Caco-2 (cell line): ENCODE measurements at regions not wholly inside any gene's neighbourhood (a gene's known extent, or its start where the extent isn't known, plus 50 kb on each side); places are given as distances from the start of the nearest gene placed in this dataset.

Experiments used
- BruUV-seq: library from RNA; stranded (reverse); fragments of 400-500 nt; replicated peaks from 2 replicates; lab custom pipeline; 2021; lab: Mats Ljungman, UMichigan
- CTCF ChIA-PET: fragments of 300-600 bp; sonication (Branson Sonifier 250); formaldehyde crosslinking; loops from one replicate; lab custom pipeline; 2022; ENCODE audit warnings: antibody characterized with exemption; lab: Charles Lee
- POLR2A ChIA-PET: fragments of 300-600 bp; sonication (Branson Sonifier 250); formaldehyde crosslinking; loops from one replicate; lab custom pipeline; 2022; ENCODE audit warnings: antibody characterized with exemption; lab: Charles Lee
- DNase-seq, 2 experiments: peaks; one replicate each; pipeline versions ENCODE4 v3.0.0 to v3.0.0-alpha.2; 2020 to 2022
- H3K27me3 ChIP-seq: replicated peaks from 2 replicates; pipeline ENCODE4 v1.6.0; 2011; ENCODE audit warnings: low read length; ENCODE audit not compliant: control insufficient read depth, insufficient read depth
- H3K36me3 ChIP-seq: 2 replicates; pipeline ENCODE4 v1.5.1; 2011; ENCODE audit warnings: low read length; ENCODE audit not compliant: control insufficient read depth, insufficient read depth
- H3K4me1 ChIP-seq: fragments of 250-450 bp; sonication (Bioruptor Pico); 2 replicates; pipeline ENCODE4 v1.5.1; 2020; ENCODE audit warnings: mild to moderate bottlenecking
- H3K4me3 ChIP-seq: 2 replicates; pipeline ENCODE4 v1.5.1; 2011; ENCODE audit warnings: low read depth, mild to moderate bottlenecking, control low read depth, low read length
- H3K9me3 ChIP-seq: fragments of 250-450 bp; sonication (Bioruptor Pico); 2 replicates; pipeline ENCODE4 v1.5.1; 2020; ENCODE audit warnings: mild to moderate bottlenecking, moderate library complexity
- H3K27ac Mint-ChIP-seq: one replicate; pipeline ENCODE4 v1.8.0; 2022; ENCODE audit warnings: mixed read lengths; ENCODE audit not compliant: unreplicated experiment
- H3K27me3 Mint-ChIP-seq: one replicate; pipeline ENCODE4 v1.8.0; 2022; ENCODE audit warnings: mixed read lengths; ENCODE audit not compliant: insufficient read depth, unreplicated experiment
- H3K36me3 Mint-ChIP-seq: one replicate; pipeline ENCODE4 v1.8.0; 2022; ENCODE audit warnings: mild to moderate bottlenecking, mixed read lengths; ENCODE audit not compliant: insufficient read depth, unreplicated experiment
- H3K4me1 Mint-ChIP-seq: one replicate; pipeline ENCODE4 v1.8.0; 2022; ENCODE audit warnings: low read depth, mixed read lengths; ENCODE audit not compliant: unreplicated experiment
- H3K4me3 Mint-ChIP-seq: one replicate; pipeline ENCODE4 v1.8.0; 2022; ENCODE audit warnings: mild to moderate bottlenecking, moderate library complexity, mixed read lengths; ENCODE audit not compliant: unreplicated experiment
- H3K9me3 Mint-ChIP-seq: one replicate; pipeline ENCODE4 v1.8.0; 2022; ENCODE audit warnings: mixed read lengths; ENCODE audit not compliant: unreplicated experiment
- CTCF ChIP-seq, 2 experiments: fragments of 200-600 bp in 1 of 2; IDR thresholded peaks; 1 replicate in 1 of 2; 2 replicates in 1 of 2; pipeline versions ENCODE4 v1.5.1 to v1.8.0; 2011 to 2022; ENCODE audit warnings: antibody characterized with exemption in 1 of 2, control low read depth in 1 of 2, inconsistent platforms in 1 of 2, low read depth in 1 of 2, low read length in 1 of 2, mild to moderate bottlenecking in 1 of 2, moderate library complexity in 1 of 2; ENCODE audit not compliant: insufficient read depth in 1 of 2, severe bottlenecking in 1 of 2, unreplicated experiment in 1 of 2
- intact Hi-C: fragments of 100-400 bp; cut with micrococcal nuclease; formaldehyde crosslinking; loops from one replicate; pipeline ENCODE4 v1.10.0; 2022; ENCODE audit not compliant: unreplicated experiment

- POLR2A ChIA-PET = no interaction called here
Observed at GRCh38 chr9:91062281-91062680, 260.7 kb downstream of the SYK start.

DNA sequence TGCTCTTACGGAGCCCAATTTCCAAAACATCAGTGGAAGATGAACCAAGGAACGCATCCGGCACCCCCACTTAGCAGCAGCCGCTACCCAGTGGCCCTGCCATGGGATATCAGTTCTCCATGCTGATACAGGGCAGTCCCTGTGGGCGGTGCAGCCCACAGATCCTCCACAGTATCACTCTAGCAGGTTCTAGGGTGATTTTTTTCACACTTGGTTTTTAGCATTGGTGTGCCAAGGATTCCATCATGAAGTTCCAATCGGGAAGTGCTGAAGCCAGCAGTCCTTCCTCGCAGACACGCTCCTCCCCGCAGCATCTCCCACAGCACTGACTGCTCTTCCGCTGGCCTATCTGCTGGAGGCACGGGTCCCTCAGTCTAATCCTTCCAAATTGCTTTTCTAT, 261.9 kb downstream of the SYK start:
- no peaks in the 10 kb centered on the region for H3K36me3 Mint-ChIP-seq
- no peak overlapping the region for H3K4me3 ChIP-seq
- H3K9me3 Mint-ChIP-seq = no peaks in the 10 kb centered on the region
- H3K27me3 Mint-ChIP-seq = no peaks in the 10 kb centered on the region
- no peak overlapping the region for H3K4me3 Mint-ChIP-seq
- no TSS peak for BruUV-seq
- no peak for DNase-seq
- H3K9me3 ChIP-seq = no peaks in the 10 kb centered on the region
- ChIA-PET POLR2A (no interaction called here), CTCF (no interaction called here)
- no peaks in the 10 kb centered on the region for H3K27me3 ChIP-seq
- intact Hi-C loops = no loop called here
- no peaks in the 10 kb centered on the region for H3K36me3 ChIP-seq
- no peak overlapping the region for H3K27ac Mint-ChIP-seq
- no peaks in the 10 kb centered on the region for H3K4me1 Mint-ChIP-seq
- H3K4me1 ChIP-seq = no peaks in the 10 kb centered on the region
- TF ChIP-seq CTCF (IDR thresholded peaks at IDR 0.05; ENCODE audit: insufficient read depth in 1 of 2, low read depth in 1 of 2, low read length in 1 of 2, severe bottlenecking in 1 of 2, unreplicated experiment in 1 of 2) = no peak

More at GRCh38 chr9:91062281-91062680, 260.7 kb downstream of the SYK start:
- Mint-ChIP-seq H3K4me3 (no peak overlapping the region), H3K36me3 (no peaks in the 10 kb centered on the region), H3K4me1 (no peaks in the 10 kb centered on the region), H3K9me3 (no peaks in the 10 kb centered on the region), H3K27ac (no peak overlapping the region), H3K27me3 (no peaks in the 10 kb centered on the region)
- no peak for DNase-seq
- BruUV-seq = no TSS peak
- no peaks in the 10 kb centered on the region for H3K9me3 ChIP-seq
- H3K27me3 ChIP-seq = no peaks in the 10 kb centered on the region
- intact Hi-C loops = no loop called here
- no peak overlapping the region for H3K4me3 ChIP-seq
- no peaks in the 10 kb centered on the region for H3K4me1 ChIP-seq
- no peaks in the 10 kb centered on the region for H3K36me3 ChIP-seq
- TF ChIP-seq CTCF (IDR thresholded peaks at IDR 0.05; ENCODE audit: insufficient read depth in 1 of 2, low read depth in 1 of 2, low read length in 1 of 2, severe bottlenecking in 1 of 2, unreplicated experiment in 1 of 2) = no peak
- CTCF ChIA-PET = no interaction called here

GRCh38 chr9:91065231-91066041, 263.8 kb downstream of the SYK start:
- Mint-ChIP-seq H3K4me3 (no peak overlapping the region), H3K27ac (no peak overlapping the region), H3K36me3 (no peaks in the 10 kb centered on the region), H3K9me3 (no peaks in the 10 kb centered on the region), H3K27me3 (no peaks in the 10 kb centered on the region), H3K4me1 (no peaks in the 10 kb centered on the region)
- H3K9me3 ChIP-seq = no peaks in the 10 kb centered on the region
- no TSS peak for BruUV-seq
- intact Hi-C loops = no loop called here
- H3K4me3 ChIP-seq = no peak overlapping the region
- CTCF ChIA-PET = no interaction called here
- no peaks in the 10 kb centered on the region for H3K36me3 ChIP-seq
- no peak for DNase-seq
- TF ChIP-seq CTCF (IDR thresholded peaks at IDR 0.05; ENCODE audit: insufficient read depth in 1 of 2, low read depth in 1 of 2, low read length in 1 of 2, severe bottlenecking in 1 of 2, unreplicated experiment in 1 of 2) = no peak
- POLR2A ChIA-PET = interaction anchor here (0.6 kb wide), 1 partner anchor 902 kb away, joined by 4 read pairs; no protein-coding TSS in a partner anchor
- H3K4me1 ChIP-seq = no peaks in the 10 kb centered on the region
- H3K27me3 ChIP-seq = no peaks in the 10 kb centered on the region
